HepG2 (cell line): ENCODE measurements at regions not wholly inside any gene's neighbourhood (a gene's known extent, or its start where the extent isn't known, plus 50 kb on each side); places are given as distances from the start of the nearest gene placed in this dataset.

ENCODE experiments used
- ATAC-seq: fragments of 200-7000 bp; cut with Tn5 transposase; 3 replicates; pipeline ENCODE4 v1.9.1; 2020; ENCODE audit warnings: mild to moderate bottlenecking, moderate library complexity
- BruUV-seq: library from RNA; stranded (reverse); fragments of 400-500 nt; replicated peaks from 2 replicates; lab custom pipeline; 2021; lab: Mats Ljungman, UMichigan
- CTCF ChIA-PET: fragments of 300-600 bp; formaldehyde crosslinking; extraction: SDS; loops from one replicate; lab custom pipeline; 2021; ENCODE audit warnings: low total read pairs, inconsistent platforms, low intra/inter-chr PET ratio; lab: Yijun Ruan, JAX
- POLR2A ChIA-PET: fragments of 350-600 bp; sonication (Branson Sonifier 250); formaldehyde crosslinking; loops from one replicate; lab custom pipeline; 2020; ENCODE audit warnings: antibody characterized with exemption, inconsistent platforms; lab: Yijun Ruan, JAX
- DNase-seq: peaks from one replicate; pipeline ENCODE4 v3.0.0-alpha.2; 2015; ENCODE audit warnings: low spot score
- FAIRE-seq: peaks from 3 replicates; lab custom pipeline; 2011; peaks lifted over from hg19 to GRCh38; lab: Jason Lieb, UNC
- H2AFZ ChIP-seq: one replicate; pipeline ENCODE4 v1.6.1; 2011; ENCODE audit warnings: low read length, inconsistent platforms
- H3K27ac ChIP-seq: fragments of 300-600 bp; 3 replicates; pipeline ENCODE4 v1.8.0; 2011; ENCODE audit warnings: mixed run types, mild to moderate bottlenecking, mixed read lengths, low read length, inconsistent platforms; ENCODE audit not compliant: insufficient read depth; ENCODE audit errors: extremely low read length
- H3K27me3 ChIP-seq, 2 experiments: fragments of 200-600 bp in 1 of 2; 2 replicates in 1 of 2; 3 replicates in 1 of 2; pipeline versions ENCODE4 v1.6.0 to v1.8.0; 2011; ENCODE audit warnings: low read length in 2 of 2, mild to moderate bottlenecking in 2 of 2, moderate library complexity in 2 of 2, inconsistent platforms in 1 of 2; ENCODE audit not compliant: insufficient read depth in 2 of 2, control insufficient read depth in 1 of 2
- H3K36me3 ChIP-seq, 2 experiments: fragments of 200-600 bp in 1 of 2; replicated peaks in 1 of 2; 2 replicates in 1 of 2; 3 replicates in 1 of 2; pipeline versions ENCODE4 v1.5.1 to v1.8.0; 2011; ENCODE audit warnings: low read length in 2 of 2, inconsistent platforms in 1 of 2; ENCODE audit not compliant: insufficient read depth in 2 of 2, control insufficient read depth in 1 of 2
- H3K4me1 ChIP-seq: 2 replicates; pipeline ENCODE4 v1.5.1; 2012; ENCODE audit warnings: low read length, inconsistent platforms; ENCODE audit not compliant: insufficient read depth
- H3K4me2 ChIP-seq: 2 replicates; pipeline ENCODE4 v1.6.0; 2011; ENCODE audit warnings: low read depth, low read length, inconsistent platforms
- H3K4me3 ChIP-seq, 3 experiments: fragments of 200-600 bp in 1 of 3; sonication (generic), shearing (Covaris generic) in 1 of 3; replicated peaks in 1 of 3; 2 replicates each; pipeline ENCODE4 v1.5.1; 2011 to 2016; ENCODE audit warnings: low read length in 3 of 3, inconsistent platforms in 2 of 3, low read depth in 2 of 3, mild to moderate bottlenecking in 2 of 3, control low read depth in 1 of 3, mixed read lengths in 1 of 3; ENCODE audit not compliant: insufficient read depth in 1 of 3
- H3K79me2 ChIP-seq: one replicate; pipeline ENCODE4 v1.6.1; 2011; ENCODE audit warnings: low read length, inconsistent platforms; ENCODE audit not compliant: insufficient read depth
- H3K9ac ChIP-seq: 2 replicates; pipeline ENCODE4 v1.6.0; 2011; ENCODE audit warnings: mild to moderate bottlenecking, low read depth, low read length, inconsistent platforms; ENCODE audit not compliant: insufficient read depth
- H3K9me3 ChIP-seq: 2 replicates; pipeline ENCODE4 v1.5.1; 2012; ENCODE audit warnings: mild to moderate bottlenecking, low read length
- H4K20me1 ChIP-seq: 2 replicates; pipeline ENCODE4 v1.6.0; 2011; ENCODE audit warnings: inconsistent platforms, mild to moderate bottlenecking, low read length, moderate library complexity; ENCODE audit not compliant: insufficient read depth
- CEBPB ChIP-seq: IDR thresholded peaks from 2 replicates; pipeline ENCODE4 v1.6.1; 2011; ENCODE audit warnings: low read depth, low read length, improper control_type of control experiment, borderline replicate concordance
- FOXA3 ChIP-seq: IDR thresholded peaks from 2 replicates; pipeline ENCODE4 v1.6.1; 2016; ENCODE audit warnings: missing genetic modification reagents, missing compliant biosample characterization
- MAFK ChIP-seq, 2 experiments: IDR thresholded peaks in 1 of 2; conservative IDR thresholded peaks in 1 of 2; 2 replicates each; pipeline ENCODE4 v1.6.1; 2011; ENCODE audit warnings: improper control_type of control experiment in 2 of 2, low read length in 2 of 2
- ZNF563 ChIP-seq: sonication (generic); formaldehyde crosslinking; IDR thresholded peaks from 2 replicates; pipeline ENCODE4 v1.8.0; 2022; ENCODE audit warnings: mild to moderate bottlenecking, moderate library complexity, missing genetic modification reagents
- WGBS: methylation state at CpG from one replicate; pipeline ENCODE4 v1.1.6; 2017; ENCODE audit warnings: low lambda C conversion rate; 5-methylcytosine and 5-hydroxymethylcytosine counted together
- in situ Hi-C: cut with HindIII; loops from 2 replicates; pipeline ENCODE4 v1.10.0; 2017; ENCODE audit warnings: low pct_unique_long_range_greater_than_20kb; ENCODE audit not compliant: extremely low pct_ligation_motif_present
- intact Hi-C: fragments of 100-400 bp; cut with micrococcal nuclease; formaldehyde crosslinking; loops from one replicate; pipeline ENCODE4 v1.10.0; 2022; ENCODE audit not compliant: unreplicated experiment

DNA sequence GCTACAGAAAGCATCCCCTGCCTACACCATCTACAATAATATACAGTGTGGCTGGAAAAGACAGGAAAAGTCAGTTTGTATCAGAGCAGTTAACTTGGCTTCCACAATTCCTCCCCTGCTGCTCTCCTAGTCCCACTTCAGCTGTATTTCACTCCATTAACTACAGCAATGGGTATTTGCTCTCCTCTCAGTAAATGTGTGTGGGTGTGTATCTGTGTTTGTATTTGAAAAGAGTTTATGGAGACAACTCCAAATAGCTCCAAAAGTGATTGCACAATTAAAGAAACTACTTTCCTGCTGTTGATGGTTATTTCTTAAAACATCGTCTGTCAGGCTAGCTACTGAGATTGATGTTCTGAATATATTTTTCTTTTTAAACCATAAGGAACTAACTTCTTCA is 333.7 kb upstream of the FIGN start:
- no peak overlapping the region for H2AFZ ChIP-seq
- ChIA-PET POLR2A (no interaction called here), CTCF (no interaction called here)
- no peak overlapping the region for H3K9ac ChIP-seq
- TF ChIP-seq CEBPB (peak; percentile 50; the same call in 1 of the 2 replicates), FOXA3 (CRISPR knock-in tag) (no peak)
- no peak overlapping the region for H3K27ac ChIP-seq
- H4K20me1 ChIP-seq: no peaks in the 10 kb centered on the region
- no peaks in the 10 kb centered on the region for H3K9me3 ChIP-seq
- no peaks in the 10 kb centered on the region for H3K36me3 ChIP-seq
- in situ Hi-C loops (loop anchor here (10.0 kb wide), 1 partner anchor 875 kb away; no protein-coding TSS in a partner anchor), intact Hi-C loops (no loop called here)
- no peaks in the 10 kb centered on the region for H3K79me2 ChIP-seq
- no peaks in the 10 kb centered on the region for H3K27me3 ChIP-seq
- DNase-seq (no peak), ATAC-seq (no peak), FAIRE-seq (no peak)
- H3K4me1 ChIP-seq: no peaks in the 10 kb centered on the region
- H3K4me3 ChIP-seq: no peak overlapping the region
- 12% methylated on average over 1 of the region's 1 CpG for WGBS
- H3K4me2 ChIP-seq: no peak overlapping the region
- BruUV-seq: no TSS peak

DNA sequence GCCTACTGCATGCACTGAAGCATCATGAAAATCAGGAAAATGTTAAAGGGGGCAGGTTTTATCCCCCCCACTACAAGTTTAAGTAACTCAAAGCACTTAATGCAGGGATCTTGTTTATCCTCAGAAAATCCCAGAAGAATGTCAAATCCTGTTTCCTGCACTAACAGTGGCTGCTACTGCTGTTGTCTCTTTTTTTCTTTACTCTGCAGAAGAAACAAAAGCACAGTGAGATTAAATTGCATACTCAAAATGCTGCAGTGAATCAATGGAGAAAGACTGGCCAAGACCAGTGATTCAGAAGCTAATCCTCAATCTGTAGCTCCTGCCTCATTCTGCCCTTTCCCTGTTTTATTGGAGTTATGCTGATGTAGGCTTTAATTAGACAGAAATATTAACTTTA is 332.3 kb upstream of the FIGN start:
- no peak overlapping the region for H3K9ac ChIP-seq
- no peaks in the 10 kb centered on the region for H4K20me1 ChIP-seq
- ATAC-seq (no peak), DNase-seq (no peak), FAIRE-seq (no peak)
- H3K36me3 ChIP-seq: no peaks in the 10 kb centered on the region
- no peak for TF ChIP-seq ZNF563 (CRISPR knock-in tag)
- TF ChIP-seq MAFK (conservative IDR thresholded peaks at IDR 0.05 in 1 of 2, IDR thresholded peaks at IDR 0.05 in 1 of 2; ENCODE audit: low read length in 2 of 2): peak; percentile 20 to 50; a peak in 2 of 4 replicates
- intact Hi-C loops (no loop called here), in situ Hi-C loops (loop anchor here (10.0 kb wide), 1 partner anchor 873 kb away; no protein-coding TSS in a partner anchor)
- H2AFZ ChIP-seq: no peak overlapping the region
- H3K79me2 ChIP-seq: no peaks in the 10 kb centered on the region
- H3K27me3 ChIP-seq: no peaks in the 10 kb centered on the region
- no peak overlapping the region for H3K4me2 ChIP-seq
- H3K4me3 ChIP-seq: no peak overlapping the region
- no TSS peak for BruUV-seq
- no peaks in the 10 kb centered on the region for H3K4me1 ChIP-seq
- no peak overlapping the region for H3K27ac ChIP-seq
- no peaks in the 10 kb centered on the region for H3K9me3 ChIP-seq
- ChIA-PET POLR2A (no interaction called here), CTCF (no interaction called here)
